NOMO-1 (cell line): ENCODE measurements at regions not wholly inside any gene's neighbourhood (a gene's known extent, or its start where the extent isn't known, plus 50 kb on each side); places are given as distances from the start of the nearest gene placed in this dataset.
A peak's percentile ranks its signal among the peaks of the same experiment; 100 is the strongest.
"Not testable (repeated sequence)": the region's sequence is repeated elsewhere in the genome, so short reads cannot be mapped to it uniquely, and the experiment has no call there.

Source experiments
- DNase-seq, 2 experiments: peaks; one replicate each; lab custom pipeline; 2025; ENCODE audit not compliant: unreplicated experiment in 2 of 2; lab: John Stamatoyannopoulos, UW

- DNase-seq: no peak
These were observed 197.2 kb downstream of the BCAS1 start for GRCh38 chr20:53873230-53873604.

DNA sequence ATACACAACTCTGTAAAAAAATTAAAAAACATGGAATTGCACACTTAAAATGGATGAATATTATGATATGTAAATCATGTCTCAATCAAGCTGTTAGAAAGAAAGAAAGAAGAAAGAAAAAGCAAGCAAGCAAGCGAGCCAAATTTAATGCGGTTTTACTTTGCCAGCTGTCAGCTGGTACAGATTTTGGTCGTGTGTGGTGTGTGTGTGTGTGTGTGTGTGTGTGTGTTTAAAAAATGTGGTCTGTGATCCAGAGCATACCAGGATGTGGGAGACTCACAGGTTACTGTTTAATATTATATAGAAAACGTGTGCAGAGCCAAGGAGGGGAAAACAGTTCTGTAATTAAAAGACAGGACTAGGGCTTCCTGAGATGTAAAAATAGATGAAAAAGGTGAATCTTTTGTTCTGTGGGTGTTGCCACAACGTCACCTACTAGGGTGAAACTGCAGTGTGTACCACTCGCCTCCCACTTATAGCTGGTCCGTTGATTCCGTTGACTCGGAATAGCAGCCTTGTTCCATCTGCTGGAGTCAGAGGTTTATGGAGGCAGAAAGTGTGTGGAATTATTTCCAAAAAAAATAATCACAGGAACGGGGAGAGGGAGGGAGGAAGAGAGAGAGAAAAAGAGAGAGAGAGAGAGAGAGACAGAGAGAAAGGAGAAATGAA, 197.7 kb downstream of the BCAS1 start:
- no peak for DNase-seq

DNA sequence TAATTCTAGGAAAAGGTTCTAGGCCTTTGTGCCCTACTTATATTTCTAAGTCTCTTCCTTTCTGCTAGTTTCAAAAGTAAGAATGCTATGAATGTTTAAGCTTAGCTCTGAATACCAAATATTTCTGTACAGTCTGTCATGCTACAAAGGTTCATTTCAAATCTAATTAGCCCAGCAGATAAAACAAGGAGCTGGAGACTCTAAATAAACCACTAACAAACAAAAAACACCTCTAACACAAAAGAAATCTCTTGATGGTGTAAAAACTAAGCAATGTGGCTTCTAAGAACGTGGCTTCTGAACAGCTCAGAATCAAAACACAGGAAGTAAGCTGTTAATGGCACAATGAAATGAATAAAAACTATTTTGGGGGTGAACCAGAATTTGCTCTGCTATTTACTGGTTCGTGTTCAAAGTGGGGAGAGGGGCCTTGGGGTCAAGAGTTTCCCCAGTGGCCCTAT, 198.3 kb downstream of the BCAS1 start:
- no peak for DNase-seq

GRCh38 chr20:53871541-53871940, 198.9 kb downstream of the BCAS1 start:
- no peak for DNase-seq

DNA sequence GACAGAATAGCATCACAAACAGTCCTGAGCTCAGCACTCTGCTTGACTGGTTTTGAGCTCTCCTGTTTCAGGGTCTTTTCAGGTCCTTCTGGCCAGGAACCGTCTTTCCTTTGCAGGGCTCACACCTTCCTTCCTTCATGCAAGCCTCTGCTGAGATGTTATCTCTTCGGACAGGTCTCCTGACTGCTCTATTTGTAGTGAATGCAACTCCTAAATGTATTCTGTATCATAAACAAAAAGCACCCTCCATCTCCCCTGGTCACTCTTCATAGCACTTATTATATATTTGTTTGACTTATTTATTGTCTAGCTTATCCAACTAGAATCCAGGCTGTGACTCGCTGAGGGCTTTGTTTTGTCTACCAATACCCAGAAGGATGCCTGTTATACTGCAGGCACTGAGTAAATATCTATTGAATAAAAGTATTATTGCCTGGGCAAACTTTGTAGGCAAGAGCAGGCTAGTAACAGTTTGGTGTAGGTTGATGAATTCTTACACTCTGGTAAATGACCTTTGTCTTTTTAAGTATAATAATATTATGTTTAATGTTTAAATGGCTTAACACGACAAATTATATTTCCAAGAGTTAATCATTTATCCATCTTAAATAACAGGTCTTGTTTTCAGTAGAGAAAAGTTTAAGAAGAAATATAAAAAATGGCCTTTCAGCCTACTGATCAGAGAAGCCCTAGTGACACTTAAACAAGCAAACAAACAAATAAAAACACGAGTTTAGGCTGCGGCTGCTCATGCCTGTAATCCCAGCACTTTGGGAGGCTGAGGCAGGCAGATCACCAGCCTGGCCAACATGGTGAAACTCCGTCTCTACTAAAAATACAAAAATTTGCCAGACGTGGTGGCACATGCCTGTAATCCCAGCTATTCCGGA, 199.7 kb downstream of the BCAS1 start:
- DNase-seq: no peak

GRCh38 chr20:53869466-53870258, 200.7 kb downstream of the BCAS1 start:
- DNase-seq: peak; percentile 36 to 84

GRCh38 chr20:53867741-53868351, 202.5 kb downstream of the BCAS1 start:
- DNase-seq: no peak

DNA sequence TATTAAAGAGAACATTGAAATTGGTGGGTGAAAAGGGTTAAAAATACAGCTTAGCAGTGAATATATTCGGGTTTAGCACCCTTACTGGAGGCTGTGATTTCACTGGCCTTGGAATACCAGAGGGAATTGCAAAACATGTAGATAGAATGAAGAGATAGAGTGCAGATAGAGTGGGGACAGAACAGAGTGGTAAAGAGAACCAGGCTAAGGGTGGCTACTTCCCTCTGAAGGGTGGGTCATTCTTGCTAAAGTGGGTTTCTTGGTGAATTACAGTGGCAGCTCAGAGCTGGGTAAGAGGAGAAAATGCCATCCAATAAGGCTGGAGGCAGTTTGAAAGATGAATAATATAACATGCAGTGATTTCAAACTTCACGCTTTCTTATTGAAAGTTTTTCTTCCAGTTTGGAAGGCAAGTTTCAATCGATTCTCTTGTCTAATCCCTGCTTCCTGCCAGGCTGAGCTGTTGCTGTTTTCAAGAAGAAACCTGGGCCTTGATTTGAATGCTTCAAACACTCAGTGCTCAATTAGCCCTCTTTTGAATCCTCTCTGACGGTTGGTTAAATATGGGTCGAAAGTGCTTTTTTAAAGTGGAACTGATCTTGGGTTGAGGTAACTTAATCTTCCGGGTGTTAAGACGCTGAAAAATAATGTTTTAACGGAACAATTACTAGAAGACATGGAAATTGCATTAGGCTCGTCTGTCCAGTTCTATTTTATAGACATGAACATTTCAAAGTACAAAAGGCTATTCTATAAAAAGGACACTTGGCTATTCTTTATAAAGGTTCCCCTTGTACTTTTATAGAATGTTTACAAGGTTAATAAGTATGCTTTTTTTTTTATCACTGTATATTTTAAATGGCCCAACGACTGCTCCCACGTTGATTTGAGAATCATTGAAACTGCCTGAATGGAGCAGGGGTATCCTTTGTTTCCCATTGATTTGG, 203.3 kb downstream of the BCAS1 start:
- DNase-seq: peak; percentile 9 to 44

GRCh38 chr20:53865901-53866793, 204.2 kb downstream of the BCAS1 start:
- DNase-seq: peak in 1 of 2 experiments; percentile 32

DNA sequence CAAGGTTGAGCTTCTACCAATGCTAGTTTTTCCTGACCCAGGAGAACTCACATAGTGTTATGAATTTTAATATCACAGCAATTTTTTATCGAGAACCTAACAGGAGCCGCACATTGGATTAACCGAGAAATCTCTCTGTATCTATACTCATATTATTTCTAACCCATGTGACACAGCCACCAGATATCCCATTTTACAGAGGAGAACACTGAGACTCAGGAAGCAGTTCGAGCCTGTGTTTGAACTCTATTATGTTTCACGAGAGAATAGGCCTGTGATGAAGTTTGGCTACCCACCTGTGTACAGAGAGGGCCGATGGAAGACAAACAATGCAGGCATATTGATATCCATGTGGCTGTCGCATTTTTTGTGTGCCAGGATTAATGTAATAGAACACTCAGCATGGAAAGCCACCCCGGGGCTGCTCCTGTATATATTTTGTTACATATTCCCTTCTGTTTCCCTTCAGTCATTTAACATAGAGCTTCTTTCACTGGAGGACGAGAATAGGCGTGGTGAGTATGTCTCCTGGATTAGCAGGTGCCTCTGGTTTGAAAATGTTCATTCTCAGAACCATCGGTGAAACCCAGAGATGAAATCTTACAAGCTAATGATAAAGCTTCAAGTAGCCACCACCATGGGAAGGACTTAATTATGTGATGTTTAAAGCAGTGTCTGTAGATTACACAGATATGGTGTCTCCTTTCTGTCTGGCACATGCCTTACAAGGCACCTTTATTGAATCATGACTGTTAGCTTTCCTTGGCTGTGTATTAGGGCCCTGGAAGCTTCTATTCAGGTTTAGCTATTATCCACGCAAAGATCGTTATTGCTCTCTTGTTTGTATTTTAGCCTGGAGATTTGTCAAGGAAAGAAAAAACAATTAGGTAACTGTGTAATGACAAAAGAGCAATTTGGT, 205.4 kb downstream of the BCAS1 start:
- DNase-seq: not testable (repeated sequence)

DNA sequence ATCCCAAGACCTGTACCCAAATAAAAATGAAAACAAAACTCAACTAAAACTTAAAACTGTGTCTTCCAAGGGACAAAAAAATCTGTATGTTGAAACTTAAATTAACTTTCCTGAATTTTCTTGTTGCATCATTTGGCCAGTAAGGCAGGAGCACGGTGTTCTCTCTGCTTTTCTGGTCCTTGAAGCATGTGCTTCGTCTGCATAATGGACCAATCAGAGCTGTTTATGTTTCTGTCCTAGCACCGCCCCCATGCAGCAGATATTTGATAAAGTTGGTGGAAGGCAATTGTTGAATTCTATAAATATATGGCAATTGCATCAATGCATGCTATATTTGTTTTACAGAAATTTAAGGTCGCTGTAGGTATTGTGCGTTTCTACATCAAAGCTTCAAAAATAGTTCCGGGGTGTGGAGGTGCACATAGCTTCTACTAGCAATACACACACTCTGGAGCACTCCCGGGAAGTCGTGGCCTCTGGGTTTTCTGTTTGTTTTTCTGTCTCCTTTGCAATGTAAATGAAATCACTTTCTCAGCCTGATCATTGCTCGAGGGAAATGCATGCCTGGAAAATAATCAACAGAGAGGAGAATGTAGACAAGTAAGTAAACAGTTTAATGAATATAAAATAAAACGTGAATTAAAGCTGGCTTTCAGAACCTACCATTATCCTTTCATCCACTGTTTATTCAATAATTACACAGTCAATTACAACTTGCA, 206.3 kb downstream of the BCAS1 start:
- not testable (repeated sequence) for DNase-seq

DNA sequence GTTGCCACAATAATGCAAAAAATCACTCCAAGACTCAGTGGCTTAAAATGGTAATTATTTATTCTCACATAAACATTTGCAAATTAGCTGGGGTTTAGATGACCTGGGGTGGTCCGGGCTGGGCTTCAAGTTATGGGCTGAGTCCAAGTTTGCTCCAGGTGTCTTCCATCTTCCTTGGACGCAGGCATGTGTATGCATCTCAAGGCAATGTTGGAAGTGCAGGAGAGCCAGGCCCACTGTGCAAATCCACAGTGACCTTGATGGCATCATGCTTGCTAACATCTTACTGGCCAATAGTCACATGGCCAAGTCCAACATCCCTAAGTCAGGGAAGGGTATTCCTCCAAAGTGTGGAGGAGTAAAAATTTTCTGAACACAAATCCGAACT, 206.9 kb downstream of the BCAS1 start:
- DNase-seq: not testable (repeated sequence)

DNA sequence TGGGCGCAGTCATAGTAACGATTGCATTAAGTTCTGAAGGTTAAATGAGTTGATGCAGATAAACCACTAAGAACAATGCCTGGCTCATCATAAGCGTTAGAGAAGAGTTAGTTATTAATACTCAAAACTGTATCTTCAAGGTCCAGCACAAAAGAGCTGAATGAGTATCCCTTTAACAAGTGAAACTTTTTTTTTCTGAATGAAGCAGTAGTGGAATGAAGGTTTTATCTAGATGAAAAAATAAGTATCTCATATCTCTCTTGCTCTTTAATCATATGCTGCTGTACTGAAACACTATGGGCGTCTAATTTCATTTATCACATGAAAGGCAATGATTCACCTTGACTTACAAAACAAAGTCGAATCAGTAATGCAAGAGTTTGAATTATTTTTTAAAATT, 207.4 kb downstream of the BCAS1 start:
- DNase-seq: not testable (repeated sequence)

GRCh38 chr20:53862490-53862889, 207.9 kb downstream of the BCAS1 start:
- DNase-seq: not testable (repeated sequence)

GRCh38 chr20:53862136-53862397, 208.3 kb downstream of the BCAS1 start:
- not testable (repeated sequence) for DNase-seq

- DNase-seq: no peak
These were observed 210.7 kb downstream of the BCAS1 start for GRCh38 chr20:53859684-53860083.

- not testable (repeated sequence) for DNase-seq
These were observed 211.4 kb downstream of the BCAS1 start for GRCh38 chr20:53859009-53859408.
